Chondrocyte (in vitro differentiated cells): ENCODE measurements at regions not wholly inside any gene's neighbourhood (a gene's known extent, or its start where the extent isn't known, plus 50 kb on each side); places are given as distances from the start of the nearest gene placed in this dataset.

ENCODE experiments used
- DNase-seq: peaks from one replicate; pipeline ENCODE4 v3.0.0; 2021; ENCODE audit warnings: mixed read lengths, low spot score
- H3K27ac Mint-ChIP-seq: one replicate; pipeline ENCODE4 v1.8.0; 2021; ENCODE audit warnings: mild to moderate bottlenecking, moderate library complexity, mixed read lengths; ENCODE audit not compliant: unreplicated experiment
- H3K27me3 Mint-ChIP-seq: 2 replicates; pipeline ENCODE4 v1.8.0; 2021; ENCODE audit warnings: low read depth, mixed read lengths
- H3K36me3 Mint-ChIP-seq: 2 replicates; pipeline ENCODE4 v1.8.0; 2021; ENCODE audit warnings: low read depth, mixed read lengths
- H3K4me1 Mint-ChIP-seq: 2 replicates; pipeline ENCODE4 v1.8.0; 2021; ENCODE audit warnings: low read depth, mild to moderate bottlenecking, mixed read lengths
- H3K4me3 Mint-ChIP-seq: one replicate; pipeline ENCODE4 v1.8.0; 2021; ENCODE audit warnings: mild to moderate bottlenecking, moderate library complexity, mixed read lengths; ENCODE audit not compliant: unreplicated experiment
- H3K9me3 Mint-ChIP-seq: 2 replicates; pipeline ENCODE4 v1.8.0; 2021; ENCODE audit warnings: low read depth, mixed read lengths
- CTCF ChIP-seq: fragments of 200-600 bp; sonication (generic); IDR thresholded peaks from 2 replicates; pipeline ENCODE4 v1.5.0; 2021; ENCODE audit warnings: antibody characterized with exemption, mild to moderate bottlenecking, moderate library complexity

DNA sequence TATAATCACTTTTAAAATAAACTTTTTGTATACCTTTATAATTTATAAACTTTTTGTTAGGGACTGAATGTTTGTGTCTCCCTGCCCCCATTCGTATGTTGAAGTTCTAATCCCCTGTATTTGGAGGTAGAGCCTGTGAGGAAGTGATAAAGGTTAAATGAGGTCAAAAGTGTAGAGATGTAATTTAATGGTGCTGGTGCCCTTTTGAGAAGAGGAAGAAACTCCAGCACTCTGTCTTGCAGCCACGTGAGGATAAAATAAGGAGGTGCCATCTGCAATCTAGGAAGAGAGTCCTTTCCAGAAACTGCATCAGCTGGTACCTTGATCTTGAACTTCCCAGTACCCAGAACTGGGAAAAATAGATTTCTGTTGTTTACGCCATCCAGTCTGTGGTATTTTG, 106.1 kb upstream of the RGMA start:
- Mint-ChIP-seq H3K9me3 (peaks cover 16% of the 10 kb centered on the region), H3K36me3 (peaks cover 2% of the 10 kb centered on the region), H3K27ac (no peak overlapping the region), H3K4me1 (no peaks in the 10 kb centered on the region), H3K4me3 (no peak overlapping the region), H3K27me3 (peaks cover 38% of the 10 kb centered on the region)
- TF ChIP-seq CTCF = no peak
- no peak for DNase-seq

- H3K9me3 Mint-ChIP-seq = no peaks in the 10 kb centered on the region
- no peak for TF ChIP-seq CTCF
- DNase-seq = no peak
Measured at GRCh38 chr15:93190238-93190637, 101.2 kb upstream of the RGMA start.

GRCh38 chr15:93189561-93189960, 100.5 kb upstream of the RGMA start:
- no peak for DNase-seq
- TF ChIP-seq CTCF = no peak
- Mint-ChIP-seq H3K27ac (no peak overlapping the region), H3K4me3 (no peak overlapping the region), H3K27me3 (peaks cover 58% of the 10 kb centered on the region), H3K9me3 (no peaks in the 10 kb centered on the region), H3K4me1 (peaks cover 6% of the 10 kb centered on the region), H3K36me3 (no peaks in the 10 kb centered on the region)

More at GRCh38 chr15:93190238-93190637, 101.2 kb upstream of the RGMA start:
- no peaks in the 10 kb centered on the region for H3K36me3 Mint-ChIP-seq
- H3K27ac Mint-ChIP-seq = no peak overlapping the region
- peaks cover 57% of the 10 kb centered on the region for H3K27me3 Mint-ChIP-seq
- peaks cover 6% of the 10 kb centered on the region for H3K4me1 Mint-ChIP-seq
- no peak overlapping the region for H3K4me3 Mint-ChIP-seq

DNA sequence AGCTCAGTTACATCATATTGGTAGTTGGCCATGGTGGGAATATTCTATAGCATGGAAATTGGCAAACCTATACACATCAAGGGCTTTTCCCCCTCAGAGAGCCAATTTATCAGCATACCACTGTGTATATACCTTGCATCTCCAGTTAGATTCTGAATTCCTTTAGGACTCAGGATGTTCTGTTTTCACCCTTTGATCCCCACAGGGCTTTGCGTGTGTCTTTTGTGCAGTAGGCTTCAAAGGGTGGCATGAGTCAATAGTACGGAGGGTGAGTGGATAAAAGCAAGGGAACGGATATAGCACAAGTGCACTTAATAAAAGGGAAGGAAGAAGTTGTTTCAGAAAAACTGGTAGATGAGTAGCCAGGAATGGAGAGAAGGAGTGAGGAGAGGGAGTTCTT, 99.2 kb upstream of the RGMA start:
- no peak for DNase-seq
- Mint-ChIP-seq H3K4me3 (no peak overlapping the region), H3K27me3 (peaks cover 57% of the 10 kb centered on the region), H3K9me3 (no peaks in the 10 kb centered on the region), H3K27ac (no peak overlapping the region), H3K36me3 (no peaks in the 10 kb centered on the region), H3K4me1 (peaks cover 6% of the 10 kb centered on the region)
- no peak for TF ChIP-seq CTCF

DNA sequence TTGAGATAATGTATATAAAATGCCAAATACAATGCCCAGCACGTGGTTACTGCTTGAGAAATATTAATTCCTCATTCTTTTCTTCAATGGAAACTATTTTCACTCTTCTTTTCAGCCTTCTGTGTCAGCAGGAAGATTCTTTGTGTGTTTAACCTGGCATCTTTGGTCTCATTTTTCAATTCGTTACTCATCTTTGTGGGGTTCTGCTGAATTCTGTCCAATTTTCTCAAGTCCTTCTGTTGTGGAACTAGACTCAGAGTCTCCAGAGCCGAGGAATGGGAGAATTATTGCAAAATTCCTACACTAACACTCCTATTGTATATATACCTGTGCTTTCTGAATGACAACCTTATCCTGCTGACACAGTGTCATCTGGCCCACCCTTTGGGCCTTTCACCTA, 96.8 kb upstream of the RGMA start:
- TF ChIP-seq CTCF = no peak
- Mint-ChIP-seq H3K27me3 (peaks cover 45% of the 10 kb centered on the region), H3K4me3 (no peak overlapping the region), H3K36me3 (no peaks in the 10 kb centered on the region), H3K4me1 (peaks cover 9% of the 10 kb centered on the region), H3K9me3 (no peaks in the 10 kb centered on the region), H3K27ac (no peak overlapping the region)
- DNase-seq = no peak
